ENCODE measurements at regions not wholly inside any gene's neighbourhood (a gene's known extent, or its start where the extent isn't known, plus 50 kb on each side); places are given as distances from the start of the nearest gene placed in this dataset.
"Not testable (repeated sequence)": the region's sequence is repeated elsewhere in the genome, so short reads cannot be mapped to it uniquely, and the experiment has no call there.

GRCh38 chr10:65040796-65041195, 1519.6 kb downstream of the REEP3 start:
- DNase-seq (ENCODE audit: low read depth in 2 of 2): no peak
- no peak for TF ChIP-seq CTCF (IDR thresholded peaks at IDR 0.05; ENCODE audit: low read depth, low read length)
- H3K4me3 ChIP-seq (replicated peaks in 1 of 2; ENCODE audit: low read depth in 2 of 2, low read length in 2 of 2): no peak overlapping the region

GRCh38 chr10:65041307-65041706, 1520.1 kb downstream of the REEP3 start:
- H3K4me3 ChIP-seq (replicated peaks in 1 of 2; ENCODE audit: low read depth in 2 of 2, low read length in 2 of 2): no peak overlapping the region
- DNase-seq (ENCODE audit: low read depth in 2 of 2): no peak
- no peak for TF ChIP-seq CTCF (IDR thresholded peaks at IDR 0.05; ENCODE audit: low read depth, low read length)

- H3K4me3 ChIP-seq (replicated peaks in 1 of 2; ENCODE audit: low read depth in 2 of 2, low read length in 2 of 2): no peak overlapping the region
- DNase-seq (ENCODE audit: low read depth in 2 of 2): no peak
- TF ChIP-seq CTCF (IDR thresholded peaks at IDR 0.05; ENCODE audit: low read depth, low read length): no peak
Observed at GRCh38 chr10:65042496-65042895, 1521.3 kb downstream of the REEP3 start.

GRCh38 chr10:65046831-65047230, 1525.6 kb downstream of the REEP3 start:
- TF ChIP-seq CTCF (IDR thresholded peaks at IDR 0.05; ENCODE audit: low read depth, low read length): no peak
- DNase-seq (ENCODE audit: low read depth in 2 of 2): no peak
- no peak overlapping the region for H3K4me3 ChIP-seq (replicated peaks in 1 of 2; ENCODE audit: low read depth in 2 of 2, low read length in 2 of 2)

- not testable (repeated sequence) for H3K4me3 ChIP-seq (replicated peaks in 1 of 2; ENCODE audit: low read depth in 2 of 2, low read length in 2 of 2); DNase-seq (ENCODE audit: low read depth in 2 of 2)
Observed at GRCh38 chr10:65052111-65052510, 1530.9 kb downstream of the REEP3 start.

- DNase-seq (ENCODE audit: low read depth in 2 of 2); H3K4me3 ChIP-seq (replicated peaks in 1 of 2; ENCODE audit: low read depth in 2 of 2, low read length in 2 of 2): not testable (repeated sequence)
Observed at GRCh38 chr10:65053397-65053796, 1532.2 kb downstream of the REEP3 start.

GRCh38 chr10:65053831-65054351, 1532.7 kb downstream of the REEP3 start:
- H3K4me3 ChIP-seq (replicated peaks in 1 of 2; ENCODE audit: low read depth in 2 of 2, low read length in 2 of 2); DNase-seq (ENCODE audit: low read depth in 2 of 2): not testable (repeated sequence)

- not testable (repeated sequence) for H3K4me3 ChIP-seq (replicated peaks in 1 of 2; ENCODE audit: low read depth in 2 of 2, low read length in 2 of 2); DNase-seq (ENCODE audit: low read depth in 2 of 2)
Observed at GRCh38 chr10:65054701-65055100, 1533.5 kb downstream of the REEP3 start.

GRCh38 chr10:65065278-65065677, 1544.1 kb downstream of the REEP3 start:
- no peak for TF ChIP-seq CTCF (IDR thresholded peaks at IDR 0.05; ENCODE audit: low read depth, low read length)
- H3K4me3 ChIP-seq (replicated peaks in 1 of 2; ENCODE audit: low read depth in 2 of 2, low read length in 2 of 2): no peak overlapping the region
- DNase-seq (ENCODE audit: low read depth in 2 of 2): no peak
